MM.1S (cell line): ENCODE measurements at regions not wholly inside any gene's neighbourhood (a gene's known extent, or its start where the extent isn't known, plus 50 kb on each side); places are given as distances from the start of the nearest gene placed in this dataset.

Source experiments
- DNase-seq: peaks from one replicate; pipeline ENCODE4 v3.0.0-alpha.2; 2015
- H2AFZ ChIP-seq: fragments of 300-600 bp; sonication (generic); 2 replicates; pipeline ENCODE4 v1.6.0; 2016; ENCODE audit warnings: antibody characterized with exemption, low read length
- H3F3A ChIP-seq: fragments of 300-600 bp; sonication (generic); 2 replicates; pipeline ENCODE4 v1.6.1; 2016; ENCODE audit warnings: mild to moderate bottlenecking, antibody characterized with exemption, low read length, moderate library complexity, mixed read lengths; ENCODE audit not compliant: insufficient read depth
- H3K27ac ChIP-seq: fragments of 300-600 bp; sonication (generic); 2 replicates; pipeline ENCODE4 v1.5.1; 2016; ENCODE audit warnings: mild to moderate bottlenecking, low read length
- H3K27me3 ChIP-seq: fragments of 300-600 bp; sonication (generic); replicated peaks from 2 replicates; pipeline ENCODE4 v1.6.0; 2016; ENCODE audit warnings: low read length; ENCODE audit not compliant: insufficient read depth
- H3K36me3 ChIP-seq: fragments of 300-600 bp; sonication (generic); replicated peaks from 2 replicates; pipeline ENCODE4 v1.6.1; 2016; ENCODE audit warnings: mild to moderate bottlenecking, low read length, mixed read lengths; ENCODE audit not compliant: insufficient read depth
- H3K4me1 ChIP-seq: fragments of 300-600 bp; sonication (generic); 2 replicates; pipeline ENCODE4 v1.6.1; 2016; ENCODE audit warnings: low read length, mixed read lengths
- H3K4me2 ChIP-seq: fragments of 300-600 bp; sonication (generic); 2 replicates; pipeline ENCODE4 v1.6.0; 2016; ENCODE audit warnings: low read depth, low read length
- H3K4me3 ChIP-seq: fragments of 300-600 bp; sonication (generic); 2 replicates; pipeline ENCODE4 v1.5.1; 2016; ENCODE audit warnings: low read length, mixed read lengths
- H3K79me2 ChIP-seq: fragments of 300-600 bp; sonication (generic); 2 replicates; pipeline ENCODE4 v1.6.1; 2016; ENCODE audit warnings: mixed run types, low read length, mixed read lengths
- H3K9ac ChIP-seq: fragments of 300-600 bp; sonication (generic); 2 replicates; pipeline ENCODE4 v1.6.1; 2016; ENCODE audit warnings: low read length, mixed read lengths
- H3K9me2 ChIP-seq: fragments of 300-600 bp; sonication (generic); replicated peaks from 2 replicates; pipeline ENCODE4 v1.6.1; 2016; ENCODE audit warnings: mild to moderate bottlenecking, low read length, mixed read lengths; ENCODE audit not compliant: insufficient read depth
- H3K9me3 ChIP-seq: fragments of 300-600 bp; sonication (generic); replicated peaks from 2 replicates; pipeline ENCODE4 v1.6.1; 2016; ENCODE audit warnings: mild to moderate bottlenecking, low read length, mixed read lengths; ENCODE audit not compliant: insufficient read depth
- H4K20me1 ChIP-seq: fragments of 300-600 bp; sonication (generic); 2 replicates; pipeline ENCODE4 v1.6.1; 2016; ENCODE audit warnings: mild to moderate bottlenecking, low read length, moderate library complexity, mixed read lengths; ENCODE audit not compliant: insufficient read depth
- EZH2 ChIP-seq: fragments of 300-600 bp; sonication (generic); optimal IDR thresholded peaks from 2 replicates; pipeline ENCODE3; 2017; ENCODE audit warnings: low read depth, mild to moderate bottlenecking, antibody characterized with exemption, low read length, mixed read lengths
- EZH2phosphoT487 ChIP-seq: fragments of 300-600 bp; sonication (generic); IDR thresholded peaks from 2 replicates; pipeline ENCODE4 v1.6.1; 2018; ENCODE audit warnings: antibody characterized with exemption, low read length
- TF ChIP-seq, protein P1 (sequence below): fragments of 300-600 bp; sonication (generic); IDR thresholded peaks from 2 replicates; pipeline ENCODE4 v1.5.1; 2016; ENCODE audit warnings: antibody characterized with exemption, low read length, mixed read lengths

DNA sequence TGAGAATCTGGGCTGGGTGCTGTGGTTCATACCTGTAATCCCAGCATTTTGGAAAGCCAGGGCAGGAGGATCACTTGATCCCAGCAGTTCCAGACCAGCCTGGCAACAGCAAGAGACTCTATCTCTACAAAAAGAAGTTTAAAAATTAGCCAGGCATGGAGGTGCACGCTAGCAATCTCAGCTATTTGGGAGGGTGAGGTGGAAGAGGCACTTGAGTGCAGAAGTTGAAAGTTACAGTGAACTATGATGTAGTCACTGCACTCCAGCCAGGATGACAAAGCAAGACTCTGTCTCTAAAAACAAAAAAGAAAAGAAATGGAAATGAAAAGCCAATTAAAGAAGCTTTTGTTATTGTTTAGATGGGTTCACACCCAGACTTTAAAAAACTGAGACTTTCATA lies 131.6 kb upstream of the RASA1 start:
- Histone ChIP-seq H3K4me2 (peak overlapping the region; percentile 53; the same call in 1 of the 2 replicates), H3K9me2 (no peaks in the 10 kb centered on the region), H3K9me3 (no peaks in the 10 kb centered on the region), H3K27ac (peak overlapping the region; percentile 96), H4K20me1 (no peaks in the 10 kb centered on the region), H3K27me3 (no peaks in the 10 kb centered on the region), H2AFZ (peak overlapping the region; percentile 63), H3K9ac (peak overlapping the region; percentile 63), H3K4me1 (peaks cover 53% of the 10 kb centered on the region), H3K4me3 (peak overlapping the region; percentile 6; the same call in 1 of the 2 replicates), H3F3A (peaks cover 35% of the 10 kb centered on the region), H3K79me2 (no peaks in the 10 kb centered on the region), H3K36me3 (no peaks in the 10 kb centered on the region)
- DNase-seq = no peak
- TF ChIP-seq EZH2 (no peak), EZH2phosphoT487 (no peak)
- TF ChIP-seq, protein P1, sequence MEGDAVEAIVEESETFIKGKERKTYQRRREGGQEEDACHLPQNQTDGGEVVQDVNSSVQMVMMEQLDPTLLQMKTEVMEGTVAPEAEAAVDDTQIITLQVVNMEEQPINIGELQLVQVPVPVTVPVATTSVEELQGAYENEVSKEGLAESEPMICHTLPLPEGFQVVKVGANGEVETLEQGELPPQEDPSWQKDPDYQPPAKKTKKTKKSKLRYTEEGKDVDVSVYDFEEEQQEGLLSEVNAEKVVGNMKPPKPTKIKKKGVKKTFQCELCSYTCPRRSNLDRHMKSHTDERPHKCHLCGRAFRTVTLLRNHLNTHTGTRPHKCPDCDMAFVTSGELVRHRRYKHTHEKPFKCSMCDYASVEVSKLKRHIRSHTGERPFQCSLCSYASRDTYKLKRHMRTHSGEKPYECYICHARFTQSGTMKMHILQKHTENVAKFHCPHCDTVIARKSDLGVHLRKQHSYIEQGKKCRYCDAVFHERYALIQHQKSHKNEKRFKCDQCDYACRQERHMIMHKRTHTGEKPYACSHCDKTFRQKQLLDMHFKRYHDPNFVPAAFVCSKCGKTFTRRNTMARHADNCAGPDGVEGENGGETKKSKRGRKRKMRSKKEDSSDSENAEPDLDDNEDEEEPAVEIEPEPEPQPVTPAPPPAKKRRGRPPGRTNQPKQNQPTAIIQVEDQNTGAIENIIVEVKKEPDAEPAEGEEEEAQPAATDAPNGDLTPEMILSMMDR = no peak

DNA sequence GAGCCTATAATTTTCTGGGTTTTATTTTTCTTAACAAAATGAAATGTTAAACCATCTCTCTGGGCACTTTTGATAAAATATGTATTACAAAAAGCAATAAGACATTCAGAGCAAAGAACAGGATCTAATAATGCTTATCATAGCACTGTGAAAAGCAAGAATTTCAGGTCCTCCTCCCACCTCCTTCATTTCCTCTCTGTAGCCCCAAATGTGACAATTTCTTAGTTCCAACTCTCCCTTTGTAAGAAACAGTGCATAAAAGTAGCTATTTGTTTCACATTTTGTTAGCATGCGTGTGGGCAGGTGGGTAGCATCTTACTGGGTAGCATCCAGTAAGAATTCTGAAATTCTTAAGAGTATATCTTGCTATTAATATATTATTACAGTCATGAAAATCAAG lies 130.9 kb upstream of the RASA1 start:
- peak overlapping the region; percentile 96 for H3K27ac ChIP-seq
- no peak overlapping the region for H2AFZ ChIP-seq
- peak; percentile 56 for DNase-seq
- peaks cover 53% of the 10 kb centered on the region for H3K4me1 ChIP-seq
- H3K27me3 ChIP-seq = no peaks in the 10 kb centered on the region
- no peaks in the 10 kb centered on the region for H3K36me3 ChIP-seq
- H3K4me3 ChIP-seq = 0 out of 2 replicates have a peak overlapping the region, but pooled peaks have one; percentile 6
- TF ChIP-seq, protein P1 = no peak
- TF ChIP-seq EZH2phosphoT487 = no peak
- no peak for TF ChIP-seq EZH2
- no peaks in the 10 kb centered on the region for H3K9me3 ChIP-seq
- H3F3A ChIP-seq = peaks cover 35% of the 10 kb centered on the region
- no peaks in the 10 kb centered on the region for H3K9me2 ChIP-seq
- peak overlapping the region; percentile 53 for H3K4me2 ChIP-seq
- no peaks in the 10 kb centered on the region for H4K20me1 ChIP-seq
- no peaks in the 10 kb centered on the region for H3K79me2 ChIP-seq
- peak overlapping the region; percentile 63 for H3K9ac ChIP-seq

DNA sequence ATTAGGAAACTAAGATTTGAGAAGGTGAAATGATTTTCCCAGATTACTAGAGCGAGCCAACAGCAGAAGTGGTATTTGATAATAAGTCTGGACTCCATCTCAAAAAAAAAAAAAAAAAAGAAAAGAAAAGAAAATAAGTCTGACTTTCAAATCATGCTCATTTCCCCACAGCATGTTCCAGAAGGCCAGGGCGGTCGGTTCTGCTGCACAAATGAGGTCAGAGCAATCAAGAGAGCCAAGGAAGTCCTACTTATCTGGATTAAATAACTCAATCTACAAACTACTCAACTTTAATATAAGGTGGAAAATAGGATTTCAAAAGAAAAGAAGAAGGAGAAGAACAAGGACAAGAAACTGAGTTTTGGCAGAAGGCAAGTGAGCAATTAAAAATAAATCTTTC lies 130.4 kb upstream of the RASA1 start:
- H3K27ac ChIP-seq = peak overlapping the region; percentile 96
- no peaks in the 10 kb centered on the region for H3K9me3 ChIP-seq
- H3K9me2 ChIP-seq = no peaks in the 10 kb centered on the region
- H4K20me1 ChIP-seq = no peaks in the 10 kb centered on the region
- no peaks in the 10 kb centered on the region for H3K36me3 ChIP-seq
- no peaks in the 10 kb centered on the region for H3K27me3 ChIP-seq
- H3K4me1 ChIP-seq = peaks cover 53% of the 10 kb centered on the region
- H3K79me2 ChIP-seq = no peaks in the 10 kb centered on the region
- TF ChIP-seq, protein P1 = no peak
- TF ChIP-seq EZH2phosphoT487 (no peak), EZH2 (no peak)
- peak overlapping the region; percentile 53 for H3K4me2 ChIP-seq
- H3K4me3 ChIP-seq = 0 out of 2 replicates have a peak overlapping the region, but pooled peaks have one; percentile 14
- H3F3A ChIP-seq = peaks cover 35% of the 10 kb centered on the region
- peak; percentile 42 for DNase-seq
- H2AFZ ChIP-seq = 0 out of 2 replicates have a peak overlapping the region, but pooled peaks have one; percentile 5
- peak overlapping the region; percentile 63; the same call in 1 of the 2 replicates for H3K9ac ChIP-seq
